NB4 (cell line): ENCODE measurements at regions not wholly inside any gene's neighbourhood (a gene's known extent, or its start where the extent isn't known, plus 50 kb on each side); places are given as distances from the start of the nearest gene placed in this dataset.

Experiments
- TF ChIP-seq, protein P1 (sequence below): IDR thresholded peaks from 2 replicates; pipeline ENCODE4 v1.6.1; 2011; ENCODE audit warnings: low read depth, low read length
- TF ChIP-seq, protein P2 (sequence below): IDR thresholded peaks from one replicate; pipeline ENCODE4 v1.5.1; 2012; ENCODE audit warnings: low read depth, low read length

DNA sequence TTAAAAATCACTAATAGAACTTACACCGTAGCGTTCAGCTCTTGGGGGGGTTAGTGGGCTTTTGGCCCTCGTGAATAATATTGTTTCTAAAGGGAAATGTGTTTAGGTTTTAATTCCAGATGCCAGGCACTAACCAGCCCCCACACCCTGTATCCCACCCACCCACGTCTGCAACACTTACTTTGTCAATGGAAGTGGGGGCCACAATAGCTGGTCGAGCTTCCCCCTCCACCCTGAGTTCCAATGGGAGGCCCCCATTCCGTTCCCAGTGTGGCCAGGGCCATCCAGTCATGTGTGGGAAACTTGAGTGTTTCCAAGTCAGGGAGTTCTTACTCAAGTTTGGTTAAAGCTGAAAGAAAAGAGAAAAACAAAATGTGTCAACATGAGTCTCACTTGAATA, 271.4 kb downstream of the ENC1 start:
- TF ChIP-seq, protein P1, sequence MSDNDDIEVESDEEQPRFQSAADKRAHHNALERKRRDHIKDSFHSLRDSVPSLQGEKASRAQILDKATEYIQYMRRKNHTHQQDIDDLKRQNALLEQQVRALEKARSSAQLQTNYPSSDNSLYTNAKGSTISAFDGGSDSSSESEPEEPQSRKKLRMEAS = no peak
- TF ChIP-seq, protein P2, sequence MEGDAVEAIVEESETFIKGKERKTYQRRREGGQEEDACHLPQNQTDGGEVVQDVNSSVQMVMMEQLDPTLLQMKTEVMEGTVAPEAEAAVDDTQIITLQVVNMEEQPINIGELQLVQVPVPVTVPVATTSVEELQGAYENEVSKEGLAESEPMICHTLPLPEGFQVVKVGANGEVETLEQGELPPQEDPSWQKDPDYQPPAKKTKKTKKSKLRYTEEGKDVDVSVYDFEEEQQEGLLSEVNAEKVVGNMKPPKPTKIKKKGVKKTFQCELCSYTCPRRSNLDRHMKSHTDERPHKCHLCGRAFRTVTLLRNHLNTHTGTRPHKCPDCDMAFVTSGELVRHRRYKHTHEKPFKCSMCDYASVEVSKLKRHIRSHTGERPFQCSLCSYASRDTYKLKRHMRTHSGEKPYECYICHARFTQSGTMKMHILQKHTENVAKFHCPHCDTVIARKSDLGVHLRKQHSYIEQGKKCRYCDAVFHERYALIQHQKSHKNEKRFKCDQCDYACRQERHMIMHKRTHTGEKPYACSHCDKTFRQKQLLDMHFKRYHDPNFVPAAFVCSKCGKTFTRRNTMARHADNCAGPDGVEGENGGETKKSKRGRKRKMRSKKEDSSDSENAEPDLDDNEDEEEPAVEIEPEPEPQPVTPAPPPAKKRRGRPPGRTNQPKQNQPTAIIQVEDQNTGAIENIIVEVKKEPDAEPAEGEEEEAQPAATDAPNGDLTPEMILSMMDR = no peak
